NT2/D1 (cell line): ENCODE measurements at regions not wholly inside any gene's neighbourhood (a gene's known extent, or its start where the extent isn't known, plus 50 kb on each side); places are given as distances from the start of the nearest gene placed in this dataset.

ENCODE experiments used
- DNase-seq: peaks from one replicate; pipeline ENCODE4 v3.0.0-alpha.2; 2011; ENCODE audit warnings: low read depth, low spot score
- H3K27me3 ChIP-seq: 2 replicates; pipeline ENCODE4 v1.6.0; 2011; ENCODE audit warnings: mild to moderate bottlenecking; ENCODE audit not compliant: insufficient read length, insufficient read depth
- H3K36me3 ChIP-seq: 2 replicates; pipeline ENCODE4 v1.6.1; 2011; ENCODE audit warnings: mild to moderate bottlenecking, low read length, mixed read lengths; ENCODE audit not compliant: insufficient read depth, insufficient read length
- H3K4me1 ChIP-seq: 2 replicates; pipeline ENCODE4 v1.5.1; 2011; ENCODE audit not compliant: insufficient read depth, insufficient read length
- H3K4me3 ChIP-seq: 2 replicates; pipeline ENCODE4 v1.5.1; 2011; ENCODE audit warnings: low read depth; ENCODE audit not compliant: insufficient read length
- H3K9ac ChIP-seq: 2 replicates; pipeline ENCODE4 v1.6.0; 2011; ENCODE audit warnings: low read depth; ENCODE audit not compliant: insufficient read length
- H3K9me3 ChIP-seq: 2 replicates; pipeline ENCODE4 v1.5.1; 2011; ENCODE audit warnings: mild to moderate bottlenecking, low read length; ENCODE audit not compliant: insufficient read depth
- SUZ12 ChIP-seq: IDR thresholded peaks from 2 replicates; pipeline ENCODE4 v1.6.1; 2011; ENCODE audit not compliant: insufficient read length, insufficient read depth; ENCODE audit errors: extremely low read depth
- YY1 ChIP-seq: IDR thresholded peaks from 2 replicates; pipeline ENCODE4 v1.6.1; 2011; ENCODE audit not compliant: insufficient read length, insufficient read depth
- ZNF274 ChIP-seq: IDR thresholded peaks from 2 replicates; pipeline ENCODE4 v1.6.1; 2011; ENCODE audit warnings: mild to moderate bottlenecking, low read depth, low read length

DNA sequence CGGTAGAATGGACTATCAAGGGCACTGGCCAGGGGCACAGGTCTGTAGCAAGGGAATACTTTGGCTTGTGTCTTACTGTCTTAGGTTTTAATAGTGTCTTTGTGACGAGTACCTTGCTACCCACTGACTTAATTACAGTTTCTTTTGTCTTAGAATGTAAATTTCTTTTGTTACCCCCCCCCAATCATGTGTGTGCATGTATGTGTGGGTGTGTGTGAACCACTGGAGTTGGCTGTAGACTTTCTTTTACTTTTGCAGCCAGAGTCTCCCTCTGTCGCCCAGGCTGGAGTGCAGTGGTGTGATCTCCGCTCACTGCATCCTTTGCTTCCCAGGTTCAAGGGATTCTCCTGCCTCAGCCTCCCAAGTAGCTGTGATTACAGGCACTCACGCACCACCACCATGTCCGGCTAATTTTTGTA is 61.8 kb upstream of the CLDN14 start:
- no peaks in the 10 kb centered on the region for H3K27me3 ChIP-seq
- no peak overlapping the region for H3K9ac ChIP-seq
- no peak for DNase-seq
- H3K9me3 ChIP-seq = no peaks in the 10 kb centered on the region
- H3K36me3 ChIP-seq = no peaks in the 10 kb centered on the region
- TF ChIP-seq YY1 (no peak), ZNF274 (no peak), SUZ12 (no peak)
- peaks cover 12% of the 10 kb centered on the region for H3K4me1 ChIP-seq
- no peak overlapping the region for H3K4me3 ChIP-seq

DNA sequence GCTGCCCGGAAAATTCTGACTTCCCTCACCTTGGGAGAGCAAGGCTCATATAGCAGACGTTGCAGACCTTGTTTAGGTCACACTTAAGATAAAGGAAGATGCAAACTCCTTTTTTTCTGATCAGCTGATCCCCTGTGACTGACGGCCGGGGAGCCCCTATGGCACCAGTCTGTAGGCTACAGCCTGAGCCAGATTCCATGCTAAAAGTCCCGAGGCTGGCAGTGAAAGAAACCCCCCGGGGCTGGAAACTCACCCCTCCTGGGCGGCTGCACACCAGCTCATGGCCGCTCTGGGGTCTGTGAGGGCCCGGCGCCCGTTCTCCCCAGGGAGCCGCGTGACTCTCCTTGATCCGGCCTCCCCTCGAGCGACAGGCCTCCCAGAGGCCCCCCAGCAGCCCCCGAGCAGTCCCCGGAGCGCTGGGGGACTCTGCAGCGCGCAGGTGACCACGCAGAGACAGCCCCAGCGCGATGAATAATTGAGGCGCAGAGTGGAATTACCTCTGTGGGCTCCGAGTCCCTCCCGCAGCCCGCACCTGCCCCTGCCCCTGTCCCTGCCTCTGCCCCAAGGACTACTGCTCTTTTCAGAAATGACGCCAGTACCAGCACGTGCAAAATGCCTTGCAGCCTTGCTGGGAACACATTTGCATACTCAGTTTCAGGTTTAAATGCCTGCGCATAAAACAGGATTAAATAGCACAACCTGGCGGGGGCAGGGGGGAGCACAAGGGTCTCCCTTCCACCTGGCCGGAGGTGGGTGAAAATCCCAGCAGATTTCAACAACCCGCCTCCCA is 62.6 kb upstream of the CLDN14 start:
- no peak overlapping the region for H3K4me3 ChIP-seq
- no peaks in the 10 kb centered on the region for H3K27me3 ChIP-seq
- DNase-seq = no peak
- no peaks in the 10 kb centered on the region for H3K9me3 ChIP-seq
- H3K9ac ChIP-seq = no peak overlapping the region
- TF ChIP-seq ZNF274 = no peak
- peaks cover 12% of the 10 kb centered on the region for H3K4me1 ChIP-seq
- no peaks in the 10 kb centered on the region for H3K36me3 ChIP-seq

DNA sequence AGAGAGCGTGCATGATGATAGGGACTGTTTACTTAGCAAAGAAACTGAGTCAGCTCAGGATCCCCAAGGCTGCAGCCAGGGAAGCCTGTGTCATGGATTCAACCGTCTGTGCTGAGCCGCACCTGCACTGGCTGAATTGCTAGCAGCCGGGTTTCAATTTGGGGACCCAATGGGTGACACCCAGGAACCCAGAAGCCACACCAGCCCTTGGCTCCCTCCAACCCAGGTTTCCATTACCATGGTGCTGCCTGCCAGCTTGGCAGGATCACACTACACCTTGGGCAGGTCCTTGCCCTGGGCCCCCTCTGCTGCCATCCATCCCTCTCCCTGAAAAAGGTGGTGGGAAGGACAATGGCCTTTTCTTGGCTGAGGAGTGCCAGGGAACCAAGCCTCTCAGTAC is 64.0 kb upstream of the CLDN14 start:
- H3K9ac ChIP-seq = no peak overlapping the region
- TF ChIP-seq YY1 (no peak), ZNF274 (no peak), SUZ12 (no peak)
- H3K4me1 ChIP-seq = peaks cover 12% of the 10 kb centered on the region
- H3K9me3 ChIP-seq = no peaks in the 10 kb centered on the region
- DNase-seq = no peak
- no peaks in the 10 kb centered on the region for H3K36me3 ChIP-seq
- H3K27me3 ChIP-seq = peaks cover 3% of the 10 kb centered on the region
- H3K4me3 ChIP-seq = no peak overlapping the region

DNA sequence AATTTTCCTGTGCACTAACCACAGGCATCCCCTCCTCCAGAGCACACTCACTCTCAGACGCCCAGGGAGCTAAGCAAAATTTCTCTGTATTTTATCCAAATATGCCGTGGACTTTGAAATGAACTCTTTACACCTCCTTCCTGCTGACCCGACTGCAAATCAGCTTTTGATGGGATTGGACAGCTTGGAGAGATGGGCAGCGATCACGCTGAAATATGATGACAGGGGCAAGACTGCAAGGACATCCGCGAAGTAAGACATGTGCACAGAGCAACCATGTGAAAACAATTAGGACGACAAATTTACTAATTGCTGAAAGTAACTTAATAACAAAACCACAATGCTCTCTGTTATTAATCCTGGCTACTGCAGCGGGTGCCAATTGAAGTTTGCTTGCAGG is 64.6 kb upstream of the CLDN14 start:
- Histone ChIP-seq H3K27me3 (peaks cover 3% of the 10 kb centered on the region), H3K9me3 (no peaks in the 10 kb centered on the region), H3K36me3 (no peaks in the 10 kb centered on the region), H3K4me3 (no peak overlapping the region), H3K4me1 (peaks cover 13% of the 10 kb centered on the region), H3K9ac (no peak overlapping the region)
- TF ChIP-seq YY1 (no peak), SUZ12 (no peak), ZNF274 (no peak)
- no peak for DNase-seq

DNA sequence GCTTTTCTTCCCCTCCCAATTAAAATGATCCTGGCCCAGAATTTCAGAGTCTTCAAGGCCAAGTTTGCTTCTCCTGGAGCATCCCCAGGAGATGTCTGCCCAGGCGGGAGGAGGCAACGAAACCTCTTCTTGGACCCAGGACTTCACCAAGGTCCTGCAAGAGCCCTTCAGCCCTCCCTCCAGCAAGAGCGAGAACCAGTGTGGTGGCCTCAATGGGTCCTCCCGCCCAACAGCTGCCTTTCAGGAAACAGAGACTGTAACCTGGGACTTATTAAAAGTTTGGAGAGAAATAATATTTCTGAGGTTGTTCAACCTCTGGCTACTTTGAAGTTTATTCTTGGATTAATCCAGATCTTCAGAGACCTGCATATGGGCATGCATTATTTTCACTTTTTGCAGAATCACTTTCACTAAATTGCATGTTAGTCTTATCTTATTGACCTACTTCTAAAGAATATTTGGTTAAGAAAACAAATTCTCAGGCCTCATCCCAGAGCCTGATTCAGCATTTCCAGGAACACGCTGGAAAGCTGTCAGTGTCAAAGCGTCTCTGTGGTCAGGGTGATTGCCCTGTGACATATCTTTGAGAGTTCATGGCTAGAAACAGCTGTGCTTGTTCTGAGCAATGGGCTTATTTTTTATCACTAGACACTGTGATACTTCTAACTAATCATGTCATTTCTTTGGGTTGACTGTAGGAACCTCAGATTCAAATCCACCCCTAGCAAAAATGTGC is 66.0 kb upstream of the CLDN14 start:
- DNase-seq = no peak
- Histone ChIP-seq H3K9me3 (no peaks in the 10 kb centered on the region), H3K27me3 (peaks cover 3% of the 10 kb centered on the region), H3K9ac (no peak overlapping the region), H3K36me3 (no peaks in the 10 kb centered on the region), H3K4me1 (peaks cover 16% of the 10 kb centered on the region), H3K4me3 (no peak overlapping the region)
- TF ChIP-seq ZNF274 (no peak), SUZ12 (no peak), YY1 (no peak)

DNA sequence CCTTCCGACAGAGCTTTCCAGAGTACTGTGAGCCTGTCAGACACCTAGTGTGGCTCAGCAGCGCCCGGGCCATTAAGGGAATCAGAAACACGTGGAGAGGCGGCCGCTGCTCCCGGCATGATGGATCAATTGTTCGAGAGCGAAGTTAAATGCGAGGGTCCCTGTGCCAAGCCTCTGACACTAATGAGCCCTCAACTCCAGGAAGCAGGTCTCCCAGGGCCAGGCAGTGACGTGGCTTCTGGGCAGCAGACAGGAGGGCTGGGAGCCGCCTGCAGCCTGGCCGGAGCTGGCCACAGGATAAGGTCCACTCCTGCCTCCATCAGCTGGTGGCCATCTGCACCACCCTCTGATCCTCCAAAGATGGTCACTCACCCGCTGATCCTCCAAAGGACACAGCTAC is 67.5 kb upstream of the CLDN14 start:
- Histone ChIP-seq H3K4me3 (no peak overlapping the region), H3K9me3 (no peaks in the 10 kb centered on the region), H3K27me3 (peaks cover 3% of the 10 kb centered on the region), H3K36me3 (no peaks in the 10 kb centered on the region), H3K9ac (no peak overlapping the region), H3K4me1 (peaks cover 16% of the 10 kb centered on the region)
- TF ChIP-seq SUZ12 (no peak), YY1 (no peak), ZNF274 (no peak)
- no peak for DNase-seq

DNA sequence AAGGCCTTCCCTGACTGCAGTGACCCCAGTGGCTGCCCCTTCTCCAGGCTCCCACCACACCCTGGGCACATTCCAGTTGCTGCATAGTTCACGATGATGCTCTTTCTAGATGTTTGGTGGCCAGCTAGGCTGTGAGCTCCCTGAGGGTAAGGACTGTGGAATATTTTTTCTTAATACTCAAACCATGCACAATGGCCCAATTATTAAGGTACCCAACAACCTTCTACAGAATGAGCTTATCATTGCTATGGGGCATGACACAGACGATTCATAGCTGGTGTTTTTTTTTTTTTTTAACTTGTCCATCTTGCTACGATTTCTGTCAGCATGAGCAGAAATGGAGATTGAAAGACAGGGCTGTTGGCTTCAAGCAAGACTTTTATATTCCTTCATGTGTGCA is 68.9 kb upstream of the CLDN14 start:
- H3K4me1 ChIP-seq = peaks cover 7% of the 10 kb centered on the region
- H3K27me3 ChIP-seq = peaks cover 3% of the 10 kb centered on the region
- no peaks in the 10 kb centered on the region for H3K36me3 ChIP-seq
- TF ChIP-seq YY1 (no peak), SUZ12 (no peak), ZNF274 (no peak)
- DNase-seq = no peak
- H3K9me3 ChIP-seq = no peaks in the 10 kb centered on the region
- no peak overlapping the region for H3K9ac ChIP-seq
- H3K4me3 ChIP-seq = no peak overlapping the region
